ENCODE measurements at regions not wholly inside any gene's neighbourhood (a gene's known extent, or its start where the extent isn't known, plus 50 kb on each side); places are given as distances from the start of the nearest gene placed in this dataset.

GRCh38 chr2:49309461-49309860, 155.1 kb upstream of the FSHR start:
- TF ChIP-seq, protein P1, sequence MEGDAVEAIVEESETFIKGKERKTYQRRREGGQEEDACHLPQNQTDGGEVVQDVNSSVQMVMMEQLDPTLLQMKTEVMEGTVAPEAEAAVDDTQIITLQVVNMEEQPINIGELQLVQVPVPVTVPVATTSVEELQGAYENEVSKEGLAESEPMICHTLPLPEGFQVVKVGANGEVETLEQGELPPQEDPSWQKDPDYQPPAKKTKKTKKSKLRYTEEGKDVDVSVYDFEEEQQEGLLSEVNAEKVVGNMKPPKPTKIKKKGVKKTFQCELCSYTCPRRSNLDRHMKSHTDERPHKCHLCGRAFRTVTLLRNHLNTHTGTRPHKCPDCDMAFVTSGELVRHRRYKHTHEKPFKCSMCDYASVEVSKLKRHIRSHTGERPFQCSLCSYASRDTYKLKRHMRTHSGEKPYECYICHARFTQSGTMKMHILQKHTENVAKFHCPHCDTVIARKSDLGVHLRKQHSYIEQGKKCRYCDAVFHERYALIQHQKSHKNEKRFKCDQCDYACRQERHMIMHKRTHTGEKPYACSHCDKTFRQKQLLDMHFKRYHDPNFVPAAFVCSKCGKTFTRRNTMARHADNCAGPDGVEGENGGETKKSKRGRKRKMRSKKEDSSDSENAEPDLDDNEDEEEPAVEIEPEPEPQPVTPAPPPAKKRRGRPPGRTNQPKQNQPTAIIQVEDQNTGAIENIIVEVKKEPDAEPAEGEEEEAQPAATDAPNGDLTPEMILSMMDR (IDR thresholded peaks at IDR 0.05), result no peak
- TF ChIP-seq EZH2 (IDR thresholded peaks at IDR 0.05; ENCODE audit: borderline replicate concordance, insufficient read depth, low read depth, low read length, poor library complexity, severe bottlenecking), result no peak

All from B cell (primary cell).